ENCODE measurements at regions not wholly inside any gene's neighbourhood (a gene's known extent, or its start where the extent isn't known, plus 50 kb on each side); places are given as distances from the start of the nearest gene placed in this dataset.

DNA sequence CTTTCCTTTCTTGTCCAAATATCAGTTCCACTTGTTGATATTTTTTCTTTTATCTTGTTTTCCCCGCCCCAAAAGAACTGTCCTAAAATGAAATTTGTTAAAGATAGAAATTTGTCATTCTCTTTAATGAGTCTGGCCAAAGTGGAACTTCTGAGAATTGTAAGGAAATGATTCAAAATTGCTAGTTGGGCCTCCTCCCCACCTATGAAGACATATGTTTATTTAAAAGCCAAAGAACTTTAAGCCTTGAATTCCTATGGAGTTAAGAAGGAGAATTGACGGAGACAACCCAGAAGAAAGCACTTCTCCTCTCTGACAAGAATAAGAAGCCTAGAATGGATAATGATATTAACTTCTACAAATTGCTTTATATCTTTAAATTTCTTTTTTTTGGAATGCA, 59.1 kb upstream of the ALDH1A1 start:
- no peak for DNase-seq (ENCODE audit: low spot score)

DNA sequence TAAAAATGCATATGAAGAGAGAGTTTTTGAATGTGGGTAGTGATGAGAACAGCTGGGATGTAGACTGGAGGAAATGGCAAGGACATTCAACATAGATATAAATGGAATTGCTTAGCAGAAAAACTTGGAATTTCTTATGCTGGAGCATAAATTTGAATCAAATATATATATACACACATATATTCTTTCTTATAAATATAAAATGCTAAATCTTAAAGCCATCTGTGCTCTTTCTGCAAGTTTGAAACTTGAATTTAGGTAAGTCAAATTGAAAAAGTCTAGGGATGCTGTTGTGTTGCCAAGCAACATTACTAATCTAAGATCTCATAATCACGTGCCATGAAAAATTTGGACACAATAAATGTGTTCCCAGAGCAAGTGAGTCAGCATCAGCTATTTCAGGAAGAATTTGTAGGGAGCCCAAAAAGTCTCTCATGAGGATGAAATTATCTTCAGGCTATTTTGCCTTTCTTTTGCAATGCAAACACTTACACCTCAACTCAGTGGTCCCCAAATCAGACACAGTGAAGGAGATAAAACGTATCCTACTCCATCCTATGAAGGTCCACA, 58.4 kb upstream of the ALDH1A1 start:
- no peak for DNase-seq (ENCODE audit: low spot score)

DNA sequence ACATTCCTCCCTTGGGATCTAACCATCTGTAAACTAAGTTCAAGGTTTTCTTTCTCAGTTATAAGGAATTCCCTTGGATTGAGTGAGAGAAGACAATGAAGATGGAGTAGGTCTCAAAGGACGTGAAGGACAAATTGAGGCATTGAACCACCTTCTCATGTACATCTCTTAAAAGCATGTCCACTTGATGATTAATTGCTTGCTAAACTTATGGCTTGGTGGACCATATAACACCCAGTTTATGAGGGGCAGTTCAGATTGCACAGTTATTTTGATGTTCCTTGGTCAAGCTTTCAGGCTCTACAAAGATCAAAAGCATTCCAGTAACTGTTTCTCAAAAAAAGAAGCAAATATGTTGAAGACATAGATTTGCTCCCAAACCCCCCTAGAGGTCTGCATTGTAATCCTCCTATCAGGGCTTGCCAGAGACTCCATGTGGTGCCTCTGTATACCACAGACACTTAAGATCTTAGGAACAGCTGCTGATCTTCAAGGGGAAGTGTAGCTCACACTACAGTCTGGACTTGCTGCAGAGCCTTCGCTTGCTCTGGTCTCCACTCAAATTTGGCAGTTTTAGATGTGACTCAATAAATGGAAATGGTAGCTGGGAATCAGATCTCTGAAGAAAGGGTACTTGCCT, 56.9 kb upstream of the ALDH1A1 start:
- DNase-seq (ENCODE audit: low spot score), result no peak

GRCh38 chr9:73007966-73008672, 55.3 kb upstream of the ALDH1A1 start:
- DNase-seq (ENCODE audit: low spot score), result no peak

DNA sequence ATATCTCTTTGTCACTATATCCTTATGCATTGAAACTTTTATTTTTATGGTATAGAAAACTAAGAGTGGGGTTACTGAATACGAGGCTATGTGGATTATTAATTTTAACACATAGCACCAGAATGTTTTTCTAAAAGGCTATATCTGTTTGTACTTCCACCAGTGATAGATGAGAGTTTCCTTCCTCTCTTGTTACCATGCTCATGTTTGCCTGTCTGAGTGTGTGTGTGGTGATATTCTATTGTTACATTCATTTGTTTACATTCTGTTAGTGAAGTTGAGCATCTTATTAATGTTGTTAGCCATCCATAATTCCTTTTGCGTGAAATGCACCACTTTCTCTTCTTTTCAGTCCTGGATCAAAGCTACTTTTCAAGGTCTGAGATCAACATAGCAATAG, 54.1 kb upstream of the ALDH1A1 start:
- no peak for DNase-seq (ENCODE audit: low spot score)

Measured in globus pallidus (tissue), 1 donor.